ENCODE measurements at regions not wholly inside any gene's neighbourhood (a gene's known extent, or its start where the extent isn't known, plus 50 kb on each side); places are given as distances from the start of the nearest gene placed in this dataset.
"Not testable (repeated sequence)": the region's sequence is repeated elsewhere in the genome, so short reads cannot be mapped to it uniquely, and the experiment has no call there.

- Histone ChIP-seq H3K4me3 (ENCODE audit: low read length in 2 of 2) (no peak overlapping the region), H3K36me3 (ENCODE audit: control insufficient read depth in 1 of 2, insufficient read depth in 2 of 2, low read length in 1 of 2) (no peaks in the 10 kb centered on the region), H3K27ac (ENCODE audit: low read depth in 1 of 2, low read length in 2 of 2) (no peak overlapping the region), H3K4me1 (ENCODE audit: control insufficient read depth in 1 of 2, insufficient read depth in 2 of 2, low read length in 2 of 2) (no peaks in the 10 kb centered on the region), H3K9me3 (ENCODE audit: control insufficient read depth, low read length) (no peaks in the 10 kb centered on the region), H3K27me3 (ENCODE audit: control insufficient read depth in 1 of 2, insufficient read depth in 2 of 2, low read length in 1 of 2) (no peaks in the 10 kb centered on the region)
- no peak for DNase-seq
- no peak for ATAC-seq (ENCODE audit: low FRiP score)
- intact Hi-C loops (cut with DNase I): no loop called here
- 56 to 65% methylated on average over 1 of the region's 1 CpG for WGBS, 2 donors
Observed at GRCh38 chr6:137711972-137712371, 155.1 kb upstream of the TNFAIP3 start.

- intact Hi-C loops (cut with DNase I): no loop called here
- no peaks in the 10 kb centered on the region for H3K36me3 ChIP-seq (ENCODE audit: control insufficient read depth in 1 of 2, insufficient read depth in 2 of 2, low read length in 1 of 2)
- no peak for ATAC-seq (ENCODE audit: low FRiP score)
- no peak overlapping the region for H3K27ac ChIP-seq (ENCODE audit: low read depth in 1 of 2, low read length in 2 of 2)
- DNase-seq: no peak
- no peaks in the 10 kb centered on the region for H3K9me3 ChIP-seq (ENCODE audit: control insufficient read depth, low read length)
- H3K4me3 ChIP-seq (ENCODE audit: low read length in 2 of 2): no peak overlapping the region
- no peaks in the 10 kb centered on the region for H3K27me3 ChIP-seq (ENCODE audit: control insufficient read depth in 1 of 2, insufficient read depth in 2 of 2, low read length in 1 of 2)
- WGBS, 2 donors: 94 to 95% methylated on average over 5 of the region's 5 CpGs
- H3K4me1 ChIP-seq (ENCODE audit: control insufficient read depth in 1 of 2, insufficient read depth in 2 of 2, low read length in 2 of 2): no peaks in the 10 kb centered on the region
Observed at GRCh38 chr6:137712587-137712986, 154.5 kb upstream of the TNFAIP3 start.

GRCh38 chr6:137715589-137716045 is 151.4 kb upstream of the TNFAIP3 start:
- Histone ChIP-seq H3K9me3 (ENCODE audit: control insufficient read depth, low read length) (no peaks in the 10 kb centered on the region), H3K4me3 (ENCODE audit: low read length in 2 of 2) (no peak overlapping the region), H3K27ac (ENCODE audit: low read depth in 1 of 2, low read length in 2 of 2) (no peak overlapping the region), H3K36me3 (ENCODE audit: control insufficient read depth in 1 of 2, insufficient read depth in 2 of 2, low read length in 1 of 2) (no peaks in the 10 kb centered on the region), H3K4me1 (ENCODE audit: control insufficient read depth in 1 of 2, insufficient read depth in 2 of 2, low read length in 2 of 2) (no peaks in the 10 kb centered on the region), H3K27me3 (ENCODE audit: control insufficient read depth in 1 of 2, insufficient read depth in 2 of 2, low read length in 1 of 2) (no peaks in the 10 kb centered on the region)
- 82 to 94% methylated on average over 4 of the region's 4 CpGs for WGBS, 2 donors
- ATAC-seq (ENCODE audit: low FRiP score): no peak
- DNase-seq: no peak
- intact Hi-C loops (cut with DNase I): no loop called here

DNA sequence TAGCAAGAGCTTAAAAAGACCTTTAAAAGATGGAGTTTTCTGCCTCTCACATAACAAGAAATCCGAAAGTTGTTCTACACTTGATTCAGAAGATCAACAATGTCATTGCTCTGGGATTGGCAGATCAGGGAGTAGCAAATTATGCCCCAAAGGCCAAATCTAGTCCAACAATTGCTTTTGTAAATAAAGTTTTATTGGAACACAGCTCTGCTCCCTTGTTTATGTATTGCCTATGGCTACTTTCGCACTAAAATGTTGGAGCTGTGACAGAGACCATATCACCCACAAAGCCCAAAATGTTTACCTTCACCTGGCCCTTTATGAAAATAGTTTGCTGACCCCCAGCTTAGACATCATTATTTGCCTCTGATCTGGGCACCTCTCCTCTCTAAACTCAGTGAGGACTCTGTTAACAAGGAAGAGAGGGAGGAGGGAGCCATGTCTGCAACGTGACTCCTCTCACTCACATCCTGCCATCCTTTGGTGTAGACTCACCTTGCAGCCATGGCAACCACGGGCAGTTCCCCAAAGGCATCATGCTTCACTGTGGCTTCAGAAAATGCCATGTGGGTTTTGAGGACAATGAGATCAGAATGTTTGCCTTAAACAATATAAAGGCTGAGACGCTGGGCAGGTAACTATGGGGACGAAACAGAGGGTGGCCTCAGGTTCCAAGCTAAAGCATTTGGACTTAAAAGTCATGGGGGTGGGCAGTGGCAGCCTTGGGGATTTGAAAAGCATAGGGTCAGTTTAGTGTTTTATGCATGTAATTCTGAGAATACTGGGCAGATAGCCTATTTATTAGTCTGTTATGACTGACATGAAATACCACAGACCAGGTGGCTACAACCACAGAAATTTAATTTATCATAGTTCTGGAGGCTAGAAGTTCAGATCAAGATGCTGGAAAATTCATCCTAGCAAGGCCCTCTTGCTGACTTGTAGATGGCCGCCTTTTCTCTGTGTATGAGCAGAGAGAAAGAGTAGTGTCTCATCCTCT is 149.7 kb upstream of the TNFAIP3 start:
- no peak overlapping the region for H3K4me3 ChIP-seq (ENCODE audit: low read length in 2 of 2)
- H3K36me3 ChIP-seq (ENCODE audit: control insufficient read depth in 1 of 2, insufficient read depth in 2 of 2, low read length in 1 of 2): no peaks in the 10 kb centered on the region
- no peak overlapping the region for H3K27ac ChIP-seq (ENCODE audit: low read depth in 1 of 2, low read length in 2 of 2)
- no peak for DNase-seq
- no peaks in the 10 kb centered on the region for H3K9me3 ChIP-seq (ENCODE audit: control insufficient read depth, low read length)
- H3K27me3 ChIP-seq (ENCODE audit: control insufficient read depth in 1 of 2, insufficient read depth in 2 of 2, low read length in 1 of 2): no peaks in the 10 kb centered on the region
- 93% methylated on average over 7 of the region's 7 CpGs for WGBS, 2 donors
- no peaks in the 10 kb centered on the region for H3K4me1 ChIP-seq (ENCODE audit: control insufficient read depth in 1 of 2, insufficient read depth in 2 of 2, low read length in 2 of 2)
- intact Hi-C loops (cut with DNase I): no loop called here
- ATAC-seq (ENCODE audit: low FRiP score): no peak

- 94% methylated on average over 5 of the region's 5 CpGs for WGBS, 2 donors
- intact Hi-C loops (cut with DNase I); H3K9me3 ChIP-seq (ENCODE audit: control insufficient read depth, low read length); H3K36me3 ChIP-seq (ENCODE audit: control insufficient read depth in 1 of 2, insufficient read depth in 2 of 2, low read length in 1 of 2); H3K27ac ChIP-seq (ENCODE audit: low read depth in 1 of 2, low read length in 2 of 2); ATAC-seq (ENCODE audit: low FRiP score); DNase-seq; H3K4me1 ChIP-seq (ENCODE audit: control insufficient read depth in 1 of 2, insufficient read depth in 2 of 2, low read length in 2 of 2); H3K27me3 ChIP-seq (ENCODE audit: control insufficient read depth in 1 of 2, insufficient read depth in 2 of 2, low read length in 1 of 2); H3K4me3 ChIP-seq (ENCODE audit: low read length in 2 of 2): not testable (repeated sequence)
Observed at GRCh38 chr6:137718903-137719302, 148.2 kb upstream of the TNFAIP3 start.

DNA sequence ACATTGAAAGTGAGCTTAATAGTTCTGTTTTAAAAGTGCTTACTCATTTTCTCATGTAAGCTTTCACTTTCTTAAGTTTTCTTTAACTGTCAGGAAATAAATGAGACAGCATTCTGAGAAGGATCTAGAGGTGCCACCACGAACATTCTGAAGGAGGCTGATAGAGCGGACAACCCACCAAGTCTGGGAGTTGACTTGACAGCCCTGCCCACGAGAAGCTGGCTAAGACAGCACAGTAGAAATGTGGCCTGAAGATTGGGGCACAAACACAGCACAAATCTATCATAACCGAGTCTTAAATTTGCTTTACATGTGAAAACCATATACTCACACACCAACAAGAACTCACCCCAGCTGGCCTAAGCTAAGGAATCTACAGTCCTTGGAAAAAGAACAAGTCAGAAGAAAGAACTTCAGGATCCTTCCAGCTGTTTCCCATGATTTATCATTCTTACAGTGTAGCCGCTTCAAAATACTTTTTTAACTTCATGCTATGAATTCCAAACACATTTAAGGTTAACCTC is 144.2 kb upstream of the TNFAIP3 start:
- Histone ChIP-seq H3K27ac (ENCODE audit: low read depth in 1 of 2, low read length in 2 of 2) (no peak overlapping the region), H3K9me3 (ENCODE audit: control insufficient read depth, low read length) (no peaks in the 10 kb centered on the region), H3K4me1 (ENCODE audit: control insufficient read depth in 1 of 2, insufficient read depth in 2 of 2, low read length in 2 of 2) (no peaks in the 10 kb centered on the region), H3K27me3 (ENCODE audit: control insufficient read depth in 1 of 2, insufficient read depth in 2 of 2, low read length in 1 of 2) (no peaks in the 10 kb centered on the region), H3K36me3 (ENCODE audit: control insufficient read depth in 1 of 2, insufficient read depth in 2 of 2, low read length in 1 of 2) (no peaks in the 10 kb centered on the region), H3K4me3 (ENCODE audit: low read length in 2 of 2) (no peak overlapping the region)
- intact Hi-C loops (cut with DNase I): no loop called here
- DNase-seq: no peak
- no peak for ATAC-seq (ENCODE audit: low FRiP score)
- WGBS, 2 donors: 67 to 73% methylated on average over 5 of the region's 5 CpGs

- DNase-seq: no peak
- Histone ChIP-seq H3K36me3 (ENCODE audit: control insufficient read depth in 1 of 2, insufficient read depth in 2 of 2, low read length in 1 of 2) (no peaks in the 10 kb centered on the region), H3K27ac (ENCODE audit: low read depth in 1 of 2, low read length in 2 of 2) (no peak overlapping the region), H3K9me3 (ENCODE audit: control insufficient read depth, low read length) (no peaks in the 10 kb centered on the region), H3K4me1 (ENCODE audit: control insufficient read depth in 1 of 2, insufficient read depth in 2 of 2, low read length in 2 of 2) (no peaks in the 10 kb centered on the region), H3K4me3 (ENCODE audit: low read length in 2 of 2) (no peak overlapping the region), H3K27me3 (ENCODE audit: control insufficient read depth in 1 of 2, insufficient read depth in 2 of 2, low read length in 1 of 2) (no peaks in the 10 kb centered on the region)
- 89 to 92% methylated on average over 4 of the region's 4 CpGs for WGBS, 2 donors
- intact Hi-C loops (cut with DNase I): no loop called here
- ATAC-seq (ENCODE audit: low FRiP score): no peak
Observed at GRCh38 chr6:137723273-137724017, 143.6 kb upstream of the TNFAIP3 start.

DNA sequence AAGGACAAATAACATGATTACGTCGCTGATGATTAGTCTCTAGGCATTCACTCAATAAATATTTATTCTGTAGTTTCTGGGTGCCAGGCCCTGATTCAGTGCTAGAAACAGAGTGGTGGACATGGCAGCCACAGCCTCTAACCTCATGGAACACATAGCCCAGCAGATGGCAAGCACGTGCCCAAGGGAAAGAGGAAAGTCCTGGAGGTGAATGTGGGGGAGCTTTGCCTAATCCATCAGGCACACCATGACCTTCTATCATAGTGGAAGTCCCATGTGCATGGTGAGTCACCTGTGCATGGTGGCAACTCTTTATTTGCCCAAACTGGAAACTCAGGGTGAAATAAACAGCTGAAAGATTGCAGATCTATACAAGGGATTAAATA is 143.0 kb upstream of the TNFAIP3 start:
- H3K9me3 ChIP-seq (ENCODE audit: control insufficient read depth, low read length): no peaks in the 10 kb centered on the region
- ATAC-seq (ENCODE audit: low FRiP score) (no peak), DNase-seq (no peak)
- H3K4me3 ChIP-seq (ENCODE audit: low read length in 2 of 2): no peak overlapping the region
- WGBS, 2 donors: 89 to 92% methylated on average over 3 of the region's 3 CpGs
- no peaks in the 10 kb centered on the region for H3K27me3 ChIP-seq (ENCODE audit: control insufficient read depth in 1 of 2, insufficient read depth in 2 of 2, low read length in 1 of 2)
- H3K36me3 ChIP-seq (ENCODE audit: control insufficient read depth in 1 of 2, insufficient read depth in 2 of 2, low read length in 1 of 2): no peaks in the 10 kb centered on the region
- H3K27ac ChIP-seq (ENCODE audit: low read depth in 1 of 2, low read length in 2 of 2): no peak overlapping the region
- no peaks in the 10 kb centered on the region for H3K4me1 ChIP-seq (ENCODE audit: control insufficient read depth in 1 of 2, insufficient read depth in 2 of 2, low read length in 2 of 2)
- intact Hi-C loops (cut with DNase I): no loop called here

Data from aorta (tissue), 5 donors.